Activated naive CD4-positive, alpha-beta T cell treated with anti-CD3 and anti-CD28 coated beads for 36 hours (primary cell): ENCODE measurements at regions not wholly inside any gene's neighbourhood (a gene's known extent, or its start where the extent isn't known, plus 50 kb on each side); places are given as distances from the start of the nearest gene placed in this dataset.

ENCODE experiments used
- CTCF ChIA-PET: fragments of 350-600 bp; sonication (Branson Sonifier 250); formaldehyde crosslinking; loops from one replicate; lab custom pipeline; 2021; ENCODE audit warnings: antibody characterized with exemption; lab: Charles Lee
- DNase-seq: peaks from one replicate; pipeline ENCODE4 v3.0.0-alpha.2; 2020
- H3K27ac Mint-ChIP-seq: one replicate; pipeline ENCODE4 v1.8.0; 2021; ENCODE audit warnings: mild to moderate bottlenecking, mixed read lengths
- H3K27me3 Mint-ChIP-seq: one replicate; pipeline ENCODE4 v1.8.0; 2021; ENCODE audit warnings: low read depth, mixed read lengths
- H3K36me3 Mint-ChIP-seq: one replicate; pipeline ENCODE4 v1.8.0; 2021; ENCODE audit warnings: low read depth, mixed read lengths
- H3K4me1 Mint-ChIP-seq: one replicate; pipeline ENCODE4 v1.8.0; 2021; ENCODE audit warnings: low read depth, mixed read lengths
- H3K4me3 Mint-ChIP-seq: one replicate; pipeline ENCODE4 v1.8.0; 2021; ENCODE audit warnings: mild to moderate bottlenecking, moderate library complexity, mixed read lengths
- H3K9me3 Mint-ChIP-seq: one replicate; pipeline ENCODE4 v1.8.0; 2021; ENCODE audit warnings: mixed read lengths
- intact Hi-C: fragments of 100-400 bp; cut with micrococcal nuclease; formaldehyde crosslinking; loops from one replicate; pipeline ENCODE4 v1.15.1; 2023

DNA sequence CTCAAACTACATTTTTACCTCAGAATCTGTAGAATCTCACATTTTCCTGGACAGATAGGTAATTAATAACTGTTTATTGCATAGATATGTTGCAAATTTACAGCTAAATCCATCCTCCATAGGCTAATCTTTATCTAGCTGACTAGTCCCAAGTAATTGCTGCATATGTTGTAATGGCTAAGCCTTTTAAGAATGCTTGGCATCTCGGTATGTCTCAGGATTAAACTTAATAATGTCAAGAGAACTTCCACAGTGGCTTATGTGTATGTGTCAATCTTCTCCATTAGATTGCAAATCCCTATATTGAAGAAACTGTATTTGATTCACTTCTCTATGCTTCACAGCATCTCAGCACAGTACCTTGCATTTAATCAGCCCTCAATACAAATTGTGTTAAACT is 131.9 kb downstream of the PRDM9 start:
- Mint-ChIP-seq H3K4me1 (no peaks in the 10 kb centered on the region), H3K27me3 (no peaks in the 10 kb centered on the region), H3K36me3 (no peaks in the 10 kb centered on the region), H3K4me3 (no peak overlapping the region), H3K27ac (no peak overlapping the region), H3K9me3 (peaks cover 35% of the 10 kb centered on the region)
- DNase-seq = no peak
- intact Hi-C loops = no loop called here
- CTCF ChIA-PET = no interaction called here

DNA sequence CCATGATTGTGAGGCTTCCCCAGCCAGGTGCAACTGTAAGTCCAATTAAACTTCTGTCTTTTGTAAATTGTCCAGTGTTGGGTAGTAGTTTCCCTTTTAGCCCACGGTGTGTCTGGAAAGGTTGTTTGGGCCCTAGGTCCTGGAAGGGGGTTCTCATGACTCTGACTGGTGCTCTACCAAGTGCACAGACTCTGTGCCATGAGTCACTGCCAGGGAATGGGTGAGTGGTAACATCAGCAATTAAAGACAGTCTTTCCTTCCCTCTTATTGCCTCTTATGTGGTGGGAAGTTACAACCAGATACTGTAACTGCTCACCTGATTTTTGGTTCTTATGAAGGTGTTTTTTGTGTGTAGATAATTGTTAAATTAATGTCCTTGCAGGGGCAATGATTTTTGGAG is 141.2 kb downstream of the PRDM9 start:
- CTCF ChIA-PET = no interaction called here
- no peak for DNase-seq
- Mint-ChIP-seq H3K4me1 (no peaks in the 10 kb centered on the region), H3K4me3 (no peak overlapping the region), H3K27me3 (no peaks in the 10 kb centered on the region), H3K36me3 (no peaks in the 10 kb centered on the region), H3K9me3 (peaks cover 22% of the 10 kb centered on the region), H3K27ac (no peak overlapping the region)
- intact Hi-C loops = no loop called here

DNA sequence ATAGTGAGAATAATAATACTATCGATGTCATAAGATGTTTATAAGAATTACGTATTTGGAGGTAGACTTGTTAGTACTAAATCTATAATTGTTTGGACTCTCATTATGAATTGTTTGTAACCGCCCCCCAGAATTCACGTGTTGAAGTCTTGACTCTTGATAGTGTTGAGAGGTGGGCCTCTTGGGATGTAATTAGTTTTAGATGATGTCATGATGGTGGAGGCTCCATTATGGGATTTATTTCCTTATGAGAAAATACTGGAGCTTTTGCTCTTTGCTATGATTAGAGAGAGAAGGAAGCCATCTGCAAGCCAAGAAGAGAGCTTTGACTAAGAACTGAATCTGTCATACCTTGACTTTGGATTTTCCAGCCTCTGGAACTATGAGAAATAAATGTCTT is 142.2 kb downstream of the PRDM9 start:
- Mint-ChIP-seq H3K36me3 (no peaks in the 10 kb centered on the region), H3K27me3 (no peaks in the 10 kb centered on the region), H3K9me3 (peaks cover 14% of the 10 kb centered on the region), H3K4me3 (no peak overlapping the region), H3K4me1 (no peaks in the 10 kb centered on the region), H3K27ac (no peak overlapping the region)
- DNase-seq = no peak
- intact Hi-C loops = no loop called here
- CTCF ChIA-PET = no interaction called here

DNA sequence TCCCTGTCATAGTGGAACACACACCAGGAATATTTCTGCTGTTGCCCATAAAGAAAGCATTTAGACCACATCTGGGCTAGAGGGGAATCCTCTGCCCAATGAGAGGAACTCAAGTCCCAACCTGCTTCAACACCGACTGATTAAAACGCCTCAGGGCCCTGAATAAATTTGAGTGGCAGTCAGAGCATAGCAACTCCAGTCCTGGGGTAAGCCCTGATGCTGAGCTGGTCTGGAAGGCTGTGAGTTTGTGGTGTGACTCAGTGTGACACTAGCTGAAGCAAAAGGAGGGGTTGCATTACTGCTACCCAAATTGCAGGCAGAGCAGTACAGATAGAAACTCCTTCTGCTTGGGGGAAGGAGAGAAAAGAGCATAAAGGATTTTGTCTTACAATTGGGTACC is 148.3 kb downstream of the PRDM9 start:
- no peaks in the 10 kb centered on the region for H3K27me3 Mint-ChIP-seq
- intact Hi-C loops = no loop called here
- CTCF ChIA-PET = no interaction called here

DNA sequence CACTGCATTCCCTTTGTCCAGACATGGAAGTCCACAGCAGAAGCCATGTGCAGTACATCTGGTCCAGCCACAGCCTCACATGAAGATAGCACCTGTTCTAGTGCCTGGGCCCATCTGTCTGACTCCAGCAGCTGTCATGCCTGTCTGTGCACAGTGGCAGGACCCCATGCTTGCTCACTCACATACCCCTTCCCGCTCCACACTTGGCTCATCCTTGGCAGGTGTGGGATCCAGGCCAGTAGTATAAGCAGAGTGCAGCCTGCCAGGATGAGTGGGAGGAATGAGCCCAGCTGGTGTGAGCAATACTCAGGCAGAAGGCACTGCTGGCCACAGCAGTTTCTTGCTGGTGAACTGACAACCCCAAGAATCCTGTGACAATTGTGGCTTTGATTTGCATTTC is 168.0 kb downstream of the PRDM9 start:
- Mint-ChIP-seq H3K27ac (no peak overlapping the region), H3K4me3 (no peak overlapping the region), H3K36me3 (peaks cover 1% of the 10 kb centered on the region), H3K27me3 (no peaks in the 10 kb centered on the region), H3K9me3 (peaks cover 14% of the 10 kb centered on the region), H3K4me1 (no peaks in the 10 kb centered on the region)
- DNase-seq = no peak
- CTCF ChIA-PET = no interaction called here
- intact Hi-C loops = no loop called here

More for the DNA sequence above, 148.3 kb downstream of the PRDM9 start:
- DNase-seq = no peak
- no peak overlapping the region for H3K4me3 Mint-ChIP-seq
- H3K4me1 Mint-ChIP-seq = no peaks in the 10 kb centered on the region
- no peaks in the 10 kb centered on the region for H3K36me3 Mint-ChIP-seq
- no peaks in the 10 kb centered on the region for H3K9me3 Mint-ChIP-seq
- no peak overlapping the region for H3K27ac Mint-ChIP-seq

DNA sequence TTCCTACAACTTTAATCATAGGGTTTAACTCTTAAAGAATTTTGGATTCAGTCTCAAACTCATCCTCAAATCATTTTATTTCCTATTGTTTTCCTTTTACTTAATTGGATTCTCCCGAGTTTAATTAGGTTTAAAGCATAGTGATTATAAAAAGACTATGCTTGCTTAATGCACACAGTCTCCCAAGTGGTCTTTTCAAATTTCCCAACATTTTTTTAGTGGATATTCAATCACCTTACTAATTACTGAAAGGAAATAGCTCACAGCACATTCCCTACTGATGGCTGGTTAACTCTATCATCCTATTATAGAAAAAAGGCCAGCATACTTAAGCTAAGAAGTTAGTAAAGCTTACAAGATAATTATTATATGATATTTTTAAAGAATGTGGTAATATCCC is 170.6 kb downstream of the PRDM9 start:
- Mint-ChIP-seq H3K36me3 (peaks cover 1% of the 10 kb centered on the region), H3K4me3 (no peak overlapping the region), H3K4me1 (no peaks in the 10 kb centered on the region), H3K27me3 (no peaks in the 10 kb centered on the region), H3K9me3 (peaks cover 13% of the 10 kb centered on the region), H3K27ac (no peak overlapping the region)
- CTCF ChIA-PET = no interaction called here
- DNase-seq = no peak
- intact Hi-C loops = no loop called here

DNA sequence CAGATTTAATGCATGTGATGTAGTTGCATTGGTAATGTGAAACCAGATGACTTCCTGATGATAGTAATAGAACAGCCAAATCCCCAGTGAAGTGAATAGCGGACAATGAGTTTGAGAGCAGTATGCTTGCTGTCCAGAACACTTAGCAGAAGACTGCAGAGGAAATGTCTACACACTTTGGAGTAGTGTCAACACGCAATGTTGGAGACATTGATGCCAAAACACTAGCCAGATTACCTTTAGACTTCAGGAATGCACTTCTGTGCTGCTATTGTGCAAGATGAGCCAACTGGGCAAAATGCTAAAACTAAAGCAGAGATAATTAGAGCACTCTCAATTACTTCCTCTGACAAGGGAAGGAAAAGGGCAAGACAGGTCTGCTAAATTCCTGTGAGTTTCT is 176.7 kb downstream of the PRDM9 start:
- intact Hi-C loops = no loop called here
- no peak for DNase-seq
- CTCF ChIA-PET = no interaction called here
- peaks cover 13% of the 10 kb centered on the region for H3K9me3 Mint-ChIP-seq
- H3K36me3 Mint-ChIP-seq = peaks cover 1% of the 10 kb centered on the region
- no peaks in the 10 kb centered on the region for H3K27me3 Mint-ChIP-seq
- no peak overlapping the region for H3K27ac Mint-ChIP-seq
- no peak overlapping the region for H3K4me3 Mint-ChIP-seq
- H3K4me1 Mint-ChIP-seq = no peaks in the 10 kb centered on the region

DNA sequence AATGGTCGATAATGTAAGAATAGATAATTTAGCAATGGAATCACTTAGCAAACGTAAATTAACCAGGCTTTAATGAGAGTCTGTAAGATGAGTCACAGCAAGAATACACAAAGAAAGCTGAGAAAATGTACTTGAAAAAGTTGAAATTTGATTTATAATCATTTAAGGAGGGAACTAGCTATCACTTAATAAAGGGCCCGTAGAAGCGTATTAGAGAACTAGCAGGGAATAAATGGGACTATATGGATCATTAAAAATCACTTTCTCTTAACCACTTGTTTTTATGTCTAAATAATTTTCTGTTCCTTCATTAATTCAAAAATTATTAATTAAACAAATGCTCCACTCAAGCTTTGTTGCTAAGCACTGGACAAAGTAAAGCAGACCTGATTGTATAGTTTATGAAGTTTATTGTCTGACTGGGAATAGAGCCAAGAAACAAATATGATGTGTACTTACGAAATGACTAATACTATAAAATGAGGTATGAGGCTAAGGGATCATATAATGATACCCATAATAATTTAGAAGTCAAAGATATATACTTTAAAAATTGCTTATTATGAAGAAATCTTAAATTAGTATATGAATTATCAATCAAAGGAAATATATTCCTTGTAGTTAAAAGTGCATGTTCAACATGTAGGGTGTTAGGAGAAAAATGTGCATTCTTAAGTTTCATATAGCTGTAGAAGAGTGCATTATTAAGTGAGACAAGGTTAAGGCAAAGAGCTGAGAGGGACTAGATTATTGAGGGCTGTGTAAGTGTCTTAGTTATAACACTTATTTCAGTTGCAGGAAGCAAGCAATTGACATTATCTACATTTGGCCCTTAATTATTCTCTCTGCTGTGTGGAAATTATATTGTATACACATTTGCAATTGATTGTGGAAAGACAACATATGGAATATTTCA is 196.8 kb downstream of the PRDM9 start:
- Mint-ChIP-seq H3K9me3 (peaks cover 1% of the 10 kb centered on the region), H3K4me1 (no peaks in the 10 kb centered on the region), H3K27me3 (no peaks in the 10 kb centered on the region), H3K36me3 (no peaks in the 10 kb centered on the region), H3K4me3 (no peak overlapping the region), H3K27ac (no peak overlapping the region)
- intact Hi-C loops = no loop called here
- CTCF ChIA-PET = interaction anchor here (0.7 kb wide), 1 partner anchor 180 kb away, joined by 3 read pairs; no protein-coding TSS in a partner anchor
- DNase-seq = no peak

DNA sequence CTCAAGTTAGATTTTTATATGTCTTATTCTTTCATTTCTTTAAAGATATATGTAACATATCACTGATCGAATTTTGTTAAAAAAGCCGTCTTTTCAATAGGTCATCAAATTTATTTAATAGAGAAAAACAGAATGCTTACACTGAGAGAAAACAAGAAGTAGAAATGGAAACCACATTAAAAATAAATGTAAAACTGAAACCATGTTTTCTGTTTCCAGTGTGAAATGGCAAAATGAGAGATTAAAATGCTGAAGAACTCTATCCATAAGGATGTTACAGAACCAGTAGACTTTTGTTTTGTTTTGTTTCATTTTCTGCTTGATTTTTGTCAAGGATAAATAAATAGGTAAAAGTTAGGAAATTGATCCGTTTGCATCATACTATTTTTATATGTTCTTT is 210.1 kb downstream of the PRDM9 start:
- H3K4me3 Mint-ChIP-seq = no peak overlapping the region
- intact Hi-C loops = no loop called here
- no peak overlapping the region for H3K27ac Mint-ChIP-seq
- peaks cover 13% of the 10 kb centered on the region for H3K9me3 Mint-ChIP-seq
- H3K27me3 Mint-ChIP-seq = no peaks in the 10 kb centered on the region
- CTCF ChIA-PET = no interaction called here
- H3K4me1 Mint-ChIP-seq = no peaks in the 10 kb centered on the region
- no peaks in the 10 kb centered on the region for H3K36me3 Mint-ChIP-seq
- DNase-seq = no peak

DNA sequence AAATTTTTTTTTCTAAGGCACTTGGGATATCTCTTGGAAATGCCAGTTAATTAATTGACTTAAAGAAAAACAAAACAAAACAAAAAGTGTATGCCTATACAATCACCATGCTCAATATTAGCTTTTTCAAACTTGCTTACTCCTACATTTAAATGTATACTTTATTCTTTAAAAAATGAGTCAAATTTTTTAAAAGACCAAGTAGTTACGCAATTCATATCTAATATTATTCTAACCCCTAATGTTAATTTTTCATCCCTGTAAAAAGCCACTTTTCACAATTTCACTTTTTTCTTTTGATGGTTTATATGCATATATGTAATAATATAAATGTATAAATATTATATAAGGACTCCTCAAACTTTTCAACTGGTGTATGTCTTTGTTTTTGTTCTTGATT is 211.2 kb downstream of the PRDM9 start:
- Mint-ChIP-seq H3K27ac (no peak overlapping the region), H3K27me3 (no peaks in the 10 kb centered on the region), H3K4me3 (no peak overlapping the region), H3K9me3 (peaks cover 13% of the 10 kb centered on the region), H3K4me1 (no peaks in the 10 kb centered on the region), H3K36me3 (no peaks in the 10 kb centered on the region)
- intact Hi-C loops = no loop called here
- CTCF ChIA-PET = no interaction called here
- no peak for DNase-seq

DNA sequence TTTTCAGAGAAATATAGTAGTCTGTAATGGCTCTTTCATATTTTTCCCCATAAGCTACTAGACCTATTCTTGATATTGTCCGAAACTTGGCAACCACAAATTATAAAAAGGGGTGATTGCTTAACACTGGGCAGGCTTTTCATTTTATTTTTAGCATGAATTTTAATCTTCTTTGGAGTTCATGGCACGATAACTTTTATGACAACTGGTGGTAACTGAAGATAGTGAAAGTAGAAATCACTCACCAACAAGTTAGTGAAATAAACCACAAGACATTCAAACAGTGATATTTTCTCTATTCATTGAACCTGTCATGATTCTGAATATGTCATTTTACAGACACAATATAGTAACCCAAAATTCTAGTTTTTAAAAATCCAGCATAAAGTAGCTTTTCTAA is 213.9 kb downstream of the PRDM9 start:
- Mint-ChIP-seq H3K4me1 (no peaks in the 10 kb centered on the region), H3K36me3 (no peaks in the 10 kb centered on the region), H3K27ac (no peak overlapping the region), H3K4me3 (no peak overlapping the region), H3K9me3 (peaks cover 9% of the 10 kb centered on the region), H3K27me3 (no peaks in the 10 kb centered on the region)
- DNase-seq = no peak
- CTCF ChIA-PET = no interaction called here
- intact Hi-C loops = no loop called here

DNA sequence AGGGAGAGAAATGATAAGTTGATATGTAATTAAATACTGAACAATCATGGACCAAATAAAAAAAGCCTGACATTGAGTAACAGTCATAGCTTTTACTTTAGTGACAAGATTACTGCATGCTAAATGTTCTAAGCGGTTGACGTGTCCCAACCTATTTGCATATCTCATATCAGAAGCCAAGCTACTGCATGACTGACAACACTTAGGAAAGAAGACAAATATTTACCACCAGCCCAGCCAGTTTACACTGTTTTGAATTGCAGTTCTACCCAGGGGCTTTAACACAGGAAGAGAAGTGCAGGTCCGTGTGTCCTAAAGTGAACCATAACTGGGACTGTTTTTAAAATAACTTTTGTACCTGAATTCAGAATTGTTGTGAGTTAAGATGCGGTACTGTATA is 219.9 kb downstream of the PRDM9 start:
- intact Hi-C loops = no loop called here
- Mint-ChIP-seq H3K4me1 (no peaks in the 10 kb centered on the region), H3K9me3 (peaks cover 4% of the 10 kb centered on the region), H3K27me3 (no peaks in the 10 kb centered on the region), H3K4me3 (no peak overlapping the region), H3K27ac (no peak overlapping the region), H3K36me3 (no peaks in the 10 kb centered on the region)
- CTCF ChIA-PET = no interaction called here
- DNase-seq = no peak

DNA sequence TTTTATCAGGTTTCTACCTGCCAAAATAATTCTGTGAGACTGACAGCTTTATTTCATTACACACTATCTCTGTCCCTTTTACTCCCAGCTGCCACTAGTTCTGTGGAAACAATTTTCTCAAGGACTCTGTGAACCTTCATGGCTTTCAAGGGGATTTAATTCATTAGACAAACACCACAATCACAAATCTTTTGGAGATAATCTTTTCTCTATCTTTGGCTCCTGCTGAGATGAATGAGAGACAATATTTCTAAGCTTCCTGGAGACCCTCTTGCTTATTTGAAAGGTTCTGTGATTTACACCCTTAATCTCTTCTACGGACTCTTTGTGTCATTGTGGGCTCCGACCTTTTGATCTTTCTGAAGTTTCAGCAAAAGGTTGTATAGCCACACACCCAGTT is 222.6 kb downstream of the PRDM9 start:
- peaks cover 8% of the 10 kb centered on the region for H3K9me3 Mint-ChIP-seq
- no peaks in the 10 kb centered on the region for H3K4me1 Mint-ChIP-seq
- intact Hi-C loops = no loop called here
- H3K27me3 Mint-ChIP-seq = no peaks in the 10 kb centered on the region
- no peak overlapping the region for H3K27ac Mint-ChIP-seq
- no peak overlapping the region for H3K4me3 Mint-ChIP-seq
- CTCF ChIA-PET = no interaction called here
- H3K36me3 Mint-ChIP-seq = no peaks in the 10 kb centered on the region
- DNase-seq = no peak
